T47D (cell line): ENCODE measurements at regions not wholly inside any gene's neighbourhood (a gene's known extent, or its start where the extent isn't known, plus 50 kb on each side); places are given as distances from the start of the nearest gene placed in this dataset.

ENCODE experiments used
- DNase-seq, 2 experiments: peaks; one replicate each; pipeline versions ENCODE4 v3.0.0 to v3.0.0-alpha.2; 2011 to 2012; ENCODE audit warnings: low read depth in 1 of 2, low spot score in 1 of 2
- JUND ChIP-seq: IDR thresholded peaks from 2 replicates; pipeline ENCODE4 v1.6.1; 2012; ENCODE audit warnings: low read depth
- in situ Hi-C: cut with HindIII; loops from 2 replicates; pipeline ENCODE4 v1.10.0; 2016; ENCODE audit warnings: low sequenced_read_pairs, low pct_unique_long_range_greater_than_20kb

DNA sequence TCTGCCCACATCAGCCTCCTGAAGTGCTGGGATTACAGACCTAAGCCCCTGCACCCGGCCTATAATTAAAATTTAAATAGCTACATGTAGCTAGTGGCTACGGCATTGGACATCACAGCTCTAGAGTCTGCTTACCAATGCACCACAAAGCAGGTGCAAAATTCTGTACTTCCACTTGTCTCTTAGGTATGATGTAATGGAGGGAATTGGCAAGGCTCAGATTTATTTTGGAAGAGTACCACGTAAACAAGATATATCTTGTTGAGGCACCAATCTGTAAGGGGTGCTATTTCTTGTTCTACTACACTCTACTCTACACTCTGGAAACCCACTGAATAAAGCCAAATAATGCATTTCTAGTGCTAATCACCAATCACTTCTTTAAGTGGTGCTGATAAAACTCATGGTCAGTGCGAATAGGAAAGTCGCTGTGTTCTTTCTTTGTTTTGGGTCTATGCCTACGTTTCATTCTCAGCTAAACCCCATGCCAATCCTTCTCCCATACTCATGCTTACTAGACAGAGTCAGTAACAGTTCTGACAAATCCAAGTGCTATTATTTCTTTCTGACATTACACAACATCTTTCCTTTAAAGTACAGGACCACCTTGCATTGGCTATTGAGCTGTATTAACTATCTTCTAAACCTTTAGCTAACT is 92.3 kb downstream of the GC start:
- in situ Hi-C loops, result no loop called here
- TF ChIP-seq JUND, result no peak
- peak in 1 of 2 experiments; percentile 2 for DNase-seq

DNA sequence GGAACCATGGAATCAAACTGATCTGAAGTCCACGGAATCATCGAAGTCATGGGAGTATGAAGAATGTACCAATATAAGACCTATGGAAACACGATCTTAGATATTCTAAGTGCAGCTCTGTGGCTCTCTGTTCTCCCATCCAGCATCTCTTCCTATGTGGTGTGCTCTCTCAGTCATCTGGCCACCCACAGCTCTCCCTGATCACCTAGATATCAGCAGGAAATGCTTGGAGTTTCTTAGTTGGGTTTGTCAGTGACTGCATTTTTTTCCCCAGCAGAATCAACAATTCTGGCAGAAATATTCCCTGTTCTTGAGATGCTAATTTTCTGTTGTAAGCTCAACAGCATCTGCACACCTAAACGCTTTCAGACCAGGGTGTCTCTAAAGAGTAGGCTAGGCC is 94.1 kb downstream of the GC start:
- no peak for DNase-seq
- in situ Hi-C loops, result no loop called here
- no peak for TF ChIP-seq JUND

DNA sequence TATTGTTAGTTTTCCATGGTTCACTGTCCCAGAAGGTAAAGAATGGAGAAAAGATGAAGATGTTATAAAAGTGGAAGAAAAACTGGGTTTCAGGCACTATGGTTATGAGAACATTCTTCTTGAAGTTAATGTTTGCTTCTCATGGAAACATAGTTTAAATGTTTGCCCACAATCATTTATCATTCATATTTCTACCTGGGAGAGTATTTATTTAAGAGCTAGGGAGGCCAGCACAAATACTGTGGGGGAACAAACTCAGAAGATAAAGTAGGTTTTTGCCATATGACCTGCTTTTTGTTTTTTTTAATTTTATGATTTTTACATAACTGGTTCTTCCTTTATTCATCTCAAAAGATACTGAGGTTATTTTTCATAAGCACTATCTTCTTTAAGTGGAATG is 96.8 kb downstream of the GC start:
- no peak for TF ChIP-seq JUND
- in situ Hi-C loops, result no loop called here
- DNase-seq, result no peak

DNA sequence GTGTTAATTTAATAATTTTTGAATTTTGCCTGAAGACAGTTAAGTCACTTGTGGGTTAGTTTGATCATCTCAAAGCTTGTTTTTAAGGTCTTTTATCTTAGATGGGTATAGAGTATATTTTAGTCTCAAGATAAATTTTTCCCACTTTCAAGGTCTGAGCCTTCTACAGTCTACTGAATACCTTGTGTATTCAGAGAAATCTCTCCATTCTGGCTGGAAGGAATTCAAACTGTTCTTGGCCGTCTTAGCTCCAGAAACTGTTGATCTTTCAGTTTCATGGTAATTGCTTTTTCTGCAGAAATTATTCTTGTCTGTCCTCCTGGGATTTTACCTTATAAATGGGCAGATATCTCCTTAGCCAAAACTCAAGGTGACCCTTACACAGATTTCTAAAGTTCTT is 97.9 kb downstream of the GC start:
- TF ChIP-seq JUND, result no peak
- in situ Hi-C loops, result no loop called here
- DNase-seq, result no peak

DNA sequence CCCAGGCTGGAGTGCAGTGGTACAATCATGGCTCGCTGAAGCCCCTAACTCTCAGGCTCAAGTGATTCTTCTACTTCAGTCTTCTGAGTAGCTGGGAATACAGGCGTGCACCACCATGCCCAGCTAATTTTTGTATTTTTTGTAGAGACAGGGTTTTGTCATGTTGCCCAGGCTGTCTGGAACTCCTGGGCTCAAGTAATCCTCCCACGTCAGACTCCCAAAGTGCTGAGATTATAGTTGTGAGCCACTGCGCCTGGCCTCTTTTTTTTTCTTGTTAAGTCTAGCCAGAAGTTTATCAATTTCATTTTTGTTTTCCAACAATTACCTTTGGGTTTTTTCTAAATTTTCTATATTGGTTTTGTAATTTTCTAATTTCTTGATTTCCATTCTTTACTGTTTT is 100.6 kb downstream of the GC start:
- TF ChIP-seq JUND, result no peak
- in situ Hi-C loops, result no loop called here

DNA sequence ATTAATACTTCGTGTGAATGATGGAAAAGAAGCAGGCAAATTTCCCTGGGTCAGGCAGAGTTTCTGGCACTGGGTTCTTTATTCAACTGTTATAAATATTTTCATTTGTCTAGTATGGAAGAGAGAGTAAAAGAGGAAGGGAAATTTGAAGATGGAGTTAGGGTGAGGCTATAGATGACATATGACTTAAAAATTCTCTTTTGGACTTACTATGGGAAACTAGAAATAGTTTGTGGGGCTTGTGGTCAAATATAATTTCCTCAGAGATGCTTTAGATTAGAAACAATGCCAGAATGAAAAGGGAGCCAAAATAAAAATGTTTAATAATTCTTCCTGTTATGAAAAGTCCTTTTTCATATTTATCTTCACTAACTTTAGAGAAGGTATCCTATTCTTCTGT is 103.2 kb downstream of the GC start:
- no peak for TF ChIP-seq JUND
- DNase-seq, result no peak

More for the DNA sequence above, 100.6 kb downstream of the GC start:
- no peak for DNase-seq

DNA sequence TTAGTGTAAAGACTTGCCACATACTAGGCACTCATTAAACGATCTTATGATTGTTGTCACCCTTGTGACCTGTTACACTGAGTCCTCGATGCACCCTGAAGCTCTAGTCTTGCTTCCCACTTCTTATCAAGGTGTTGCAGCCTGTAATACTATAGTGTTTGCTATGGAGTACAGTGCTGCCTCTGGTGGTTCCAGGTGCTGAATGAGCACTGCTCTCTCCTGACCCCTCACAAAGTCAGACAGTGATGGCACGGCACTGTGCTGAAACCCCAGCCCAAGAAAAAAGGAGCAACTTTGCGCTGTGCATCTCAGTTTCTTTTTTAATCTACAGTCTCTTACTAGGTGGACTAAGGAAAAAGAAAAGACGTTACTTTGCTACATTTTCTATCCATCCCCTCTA is 106.3 kb downstream of the GC start:
- DNase-seq, result no peak
- in situ Hi-C loops, result no loop called here
- TF ChIP-seq JUND, result no peak

More for the DNA sequence above, 103.2 kb downstream of the GC start:
- in situ Hi-C loops, result no loop called here

DNA sequence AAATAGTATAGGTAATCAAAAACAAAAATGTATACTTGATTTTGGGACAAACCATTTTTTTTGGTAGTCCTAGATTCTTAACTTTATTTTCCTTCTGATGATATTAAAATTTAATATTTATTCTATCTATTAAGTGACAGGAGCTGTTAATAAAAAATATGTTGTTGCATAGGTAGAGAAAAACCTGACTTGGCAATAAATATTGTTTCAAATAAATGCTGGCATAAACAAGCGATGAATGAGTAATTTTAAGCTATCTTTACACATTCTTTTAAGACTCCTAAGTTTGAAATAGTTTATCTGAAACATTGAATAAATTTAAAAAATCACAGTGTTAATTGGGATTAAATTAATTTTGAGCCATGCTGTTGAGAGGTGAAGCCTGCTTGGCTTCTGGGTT is 114.6 kb downstream of the GC start:
- no peak for TF ChIP-seq JUND
- in situ Hi-C loops, result no loop called here
- DNase-seq, result no peak

DNA sequence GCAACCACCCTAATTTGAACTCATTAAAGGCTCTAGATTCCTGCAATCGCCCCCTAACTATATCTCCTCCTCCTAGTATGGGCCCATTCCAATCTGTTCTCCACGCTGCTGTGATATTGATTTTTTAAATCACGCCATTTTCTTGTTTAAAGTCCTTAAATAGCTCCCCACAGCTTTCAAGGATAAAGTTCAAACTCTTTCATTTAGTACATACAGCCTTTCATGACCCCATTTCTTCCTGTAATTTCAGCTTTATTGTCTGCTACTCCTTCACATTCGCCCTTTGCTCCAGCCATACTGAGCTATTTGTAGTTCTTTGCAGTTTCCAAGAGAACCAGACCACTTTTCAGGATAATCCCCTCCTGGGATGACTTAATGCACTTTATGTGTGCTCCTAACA is 118.5 kb downstream of the GC start:
- in situ Hi-C loops, result no loop called here
- DNase-seq, result no peak

DNA sequence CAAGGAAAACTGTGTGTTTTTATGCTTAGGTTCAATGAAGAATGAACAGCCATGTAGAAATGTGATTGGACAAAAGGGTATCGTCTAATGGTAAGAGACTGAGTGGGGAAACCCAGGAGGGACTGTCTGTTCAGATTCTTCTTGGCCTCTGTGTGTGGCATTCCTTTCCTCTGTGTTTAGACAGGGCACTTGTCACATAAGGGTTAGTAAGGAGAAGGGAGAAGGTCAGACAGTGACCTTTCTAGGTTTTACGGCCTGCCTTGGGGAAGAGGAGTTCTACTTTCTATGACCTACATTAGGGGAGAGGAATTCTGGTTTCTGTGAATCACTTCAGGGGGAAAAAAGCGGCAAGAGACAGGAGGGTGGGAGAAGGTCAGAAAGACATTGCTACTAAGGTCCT is 119.5 kb downstream of the GC start:
- TF ChIP-seq JUND, result no peak
- in situ Hi-C loops, result no loop called here
- no peak for DNase-seq

More for the DNA sequence above, 118.5 kb downstream of the GC start:
- no peak for TF ChIP-seq JUND

DNA sequence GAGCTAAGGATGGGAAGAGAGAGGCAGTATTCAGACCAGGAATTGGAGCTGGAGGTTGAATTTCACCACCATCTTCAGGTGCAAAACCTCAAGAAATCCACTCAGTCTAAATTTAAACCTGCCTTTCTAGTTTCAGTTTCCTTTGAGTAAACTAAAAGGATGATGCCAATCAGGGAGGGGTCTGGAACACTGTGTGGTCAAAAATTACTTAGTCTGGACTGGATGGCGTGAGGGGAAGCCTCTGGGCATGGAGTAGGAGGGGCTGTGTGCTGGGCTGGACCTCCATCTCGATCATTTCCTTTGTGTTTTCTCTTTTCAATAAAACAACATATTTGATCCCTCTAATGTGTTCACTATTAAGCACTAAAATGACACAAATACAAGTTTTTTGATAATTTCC is 120.1 kb downstream of the GC start:
- peak in 1 of 2 experiments; percentile 14 for DNase-seq
- no peak for TF ChIP-seq JUND
- in situ Hi-C loops, result no loop called here

DNA sequence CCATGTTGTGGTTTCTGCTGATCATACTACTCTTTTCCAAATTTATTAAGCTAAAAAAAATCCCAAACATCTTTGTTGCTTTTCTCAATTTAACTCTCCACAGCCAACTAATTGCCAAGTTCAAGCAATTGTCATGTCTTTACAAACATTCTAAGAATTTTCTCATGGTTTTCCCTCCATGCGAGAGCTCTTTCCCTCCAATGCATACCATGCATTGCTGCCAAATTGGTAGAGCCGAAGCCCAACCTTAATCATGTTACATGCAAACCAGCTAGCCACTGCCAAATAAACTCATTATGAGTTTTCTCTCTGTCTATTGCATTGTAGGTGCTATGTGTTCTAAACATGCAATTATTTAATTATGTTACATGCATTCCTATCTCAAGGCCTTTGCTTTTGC is 123.9 kb downstream of the GC start:
- no peak for TF ChIP-seq JUND
- no peak for DNase-seq
- in situ Hi-C loops, result no loop called here

DNA sequence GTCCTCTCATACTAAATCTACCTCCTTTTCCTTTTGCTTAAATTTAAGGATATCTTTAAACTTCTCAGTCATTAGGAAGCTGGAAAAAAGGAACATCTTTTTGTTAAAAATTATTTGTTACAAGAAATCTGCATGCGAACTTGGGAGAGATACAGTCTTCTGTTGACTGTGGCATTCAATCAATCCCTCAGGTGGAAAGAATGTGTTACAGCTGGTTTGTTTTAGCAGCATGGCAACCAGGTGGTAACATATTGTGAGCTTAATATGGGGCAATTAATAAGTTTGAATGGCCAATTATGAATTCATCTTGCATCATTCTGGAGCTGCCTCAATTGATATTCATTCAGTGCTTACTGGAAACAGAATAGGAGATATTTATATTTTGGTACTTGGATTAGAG is 135.0 kb downstream of the GC start:
- in situ Hi-C loops, result no loop called here
- no peak for TF ChIP-seq JUND
- DNase-seq, result no peak

DNA sequence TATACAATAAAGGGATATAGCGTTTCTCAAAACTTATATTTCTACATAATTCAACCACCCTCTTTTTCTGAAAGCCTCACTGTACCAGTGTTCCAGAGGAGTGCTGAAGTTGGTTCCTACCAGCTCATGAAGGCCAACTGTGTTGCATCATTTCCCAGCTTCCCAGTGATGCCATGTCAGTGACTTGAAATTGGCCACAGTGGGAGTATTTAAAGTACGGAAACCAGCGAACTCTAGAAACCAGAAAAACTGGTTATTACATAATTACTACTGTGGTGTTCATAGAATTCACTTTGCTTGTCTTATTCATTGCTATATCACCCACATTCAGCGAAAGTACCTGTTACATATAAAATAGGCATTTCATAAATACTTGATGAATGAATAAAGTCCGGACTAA is 135.4 kb downstream of the GC start:
- in situ Hi-C loops, result no loop called here
- peak in 1 of 2 experiments; percentile 41 for DNase-seq
- no peak for TF ChIP-seq JUND
